GM03348 (cell line): ENCODE measurements at regions not wholly inside any gene's neighbourhood (a gene's known extent, or its start where the extent isn't known, plus 50 kb on each side); places are given as distances from the start of the nearest gene placed in this dataset.
"Not testable (repeated sequence)": the region's sequence is repeated elsewhere in the genome, so short reads cannot be mapped to it uniquely, and the experiment has no call there.

Experiments
- DNase-seq: peaks from one replicate; pipeline ENCODE4 v3.0.0; 2012; ENCODE audit warnings: low spot score

GRCh38 chr1:189646066-189646465, 831.6 kb downstream of the BRINP3 start:
- DNase-seq: no peak

DNA sequence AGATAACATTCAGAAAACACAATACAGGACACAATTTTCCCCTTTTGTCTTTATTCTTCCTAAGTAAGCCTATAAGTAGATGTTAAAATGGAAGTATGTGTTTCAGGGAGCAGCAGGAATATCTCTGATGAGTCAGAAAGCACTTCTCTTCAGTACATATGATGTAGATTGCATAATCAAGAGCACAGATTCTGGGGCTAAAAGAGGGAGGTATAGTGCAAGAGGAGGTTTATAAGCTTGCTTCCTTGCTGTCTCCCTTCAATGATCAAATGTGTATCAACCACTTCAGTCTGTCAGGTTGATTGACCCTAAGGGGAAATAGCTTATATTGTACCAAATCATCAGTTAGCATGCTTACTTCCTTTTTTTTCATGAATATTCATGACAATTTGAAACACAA, 822.8 kb downstream of the BRINP3 start:
- no peak for DNase-seq

GRCh38 chr1:189656628-189657530, 820.8 kb downstream of the BRINP3 start:
- no peak for DNase-seq

- DNase-seq: no peak
Observed at GRCh38 chr1:189657715-189658114, 819.9 kb downstream of the BRINP3 start.

DNA sequence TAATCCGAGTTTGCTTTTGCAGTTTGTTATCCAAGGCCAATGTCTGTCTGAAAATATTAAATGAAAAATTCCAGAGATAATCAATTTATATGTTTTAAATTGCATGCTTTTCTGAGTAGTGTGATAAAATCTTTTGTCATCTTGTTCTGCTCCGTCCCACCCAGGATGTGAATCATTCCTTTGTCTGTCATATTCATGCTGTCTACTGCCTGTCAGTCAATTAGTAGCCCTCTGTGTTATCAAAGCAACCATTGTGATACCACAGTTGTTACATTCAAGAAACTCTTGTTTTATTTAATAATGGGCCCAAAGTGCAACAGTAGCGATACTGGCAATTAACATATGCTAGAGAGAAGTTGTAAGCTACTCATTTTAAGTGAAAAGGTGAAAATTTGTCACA, 819.3 kb downstream of the BRINP3 start:
- DNase-seq: no peak

DNA sequence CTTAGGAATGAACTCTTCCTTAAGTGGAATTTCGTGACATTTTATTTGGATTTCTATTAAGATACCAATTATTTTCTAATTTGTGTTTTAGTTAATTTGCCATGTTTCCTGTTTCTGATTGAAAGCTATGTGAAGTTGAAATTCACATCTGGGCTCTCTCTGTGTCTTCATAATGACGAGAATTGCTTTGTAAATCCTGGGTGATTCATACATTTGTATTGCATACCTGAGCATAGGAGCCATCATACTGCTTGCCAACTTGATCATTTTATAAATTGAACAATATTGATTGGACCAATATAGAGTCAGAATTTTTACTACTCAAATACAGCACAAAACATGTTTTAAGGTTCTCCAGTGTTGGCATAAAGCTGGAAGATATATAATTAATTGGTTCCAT, 817.9 kb downstream of the BRINP3 start:
- DNase-seq: no peak

DNA sequence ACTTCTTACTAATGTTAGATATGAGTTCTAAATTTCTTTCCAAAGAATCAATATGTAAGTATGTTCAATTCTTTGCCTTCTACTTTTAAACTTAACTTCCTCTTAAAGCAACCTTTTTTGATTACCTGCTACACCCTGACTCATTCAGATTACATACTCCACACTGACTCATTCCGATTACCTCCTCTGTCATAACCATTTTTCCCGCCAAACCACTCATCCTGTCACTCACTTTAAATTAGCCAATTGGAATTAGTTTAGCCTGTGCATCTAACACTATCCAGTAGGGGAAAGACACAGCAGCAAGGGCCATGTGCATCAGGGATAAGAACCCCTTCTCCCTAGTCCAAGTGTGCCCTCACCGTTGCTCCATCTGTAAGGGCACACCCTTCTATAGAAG, 815.5 kb downstream of the BRINP3 start:
- no peak for DNase-seq

GRCh38 chr1:189669846-189670245, 807.8 kb downstream of the BRINP3 start:
- DNase-seq: no peak

- DNase-seq: no peak
Observed at GRCh38 chr1:189673217-189673616, 804.4 kb downstream of the BRINP3 start.

- DNase-seq: no peak
Observed at GRCh38 chr1:189675712-189676244, 801.9 kb downstream of the BRINP3 start.

- DNase-seq: no peak
Observed at GRCh38 chr1:189678779-189679178, 798.9 kb downstream of the BRINP3 start.

GRCh38 chr1:189681252-189681919, 796.3 kb downstream of the BRINP3 start:
- no peak for DNase-seq

GRCh38 chr1:189682591-189682990, 795.1 kb downstream of the BRINP3 start:
- DNase-seq: no peak

- DNase-seq: no peak
Observed at GRCh38 chr1:189686288-189686687, 791.4 kb downstream of the BRINP3 start.

GRCh38 chr1:189693140-189693539, 784.5 kb downstream of the BRINP3 start:
- no peak for DNase-seq

GRCh38 chr1:189696297-189696696, 781.4 kb downstream of the BRINP3 start:
- no peak for DNase-seq

DNA sequence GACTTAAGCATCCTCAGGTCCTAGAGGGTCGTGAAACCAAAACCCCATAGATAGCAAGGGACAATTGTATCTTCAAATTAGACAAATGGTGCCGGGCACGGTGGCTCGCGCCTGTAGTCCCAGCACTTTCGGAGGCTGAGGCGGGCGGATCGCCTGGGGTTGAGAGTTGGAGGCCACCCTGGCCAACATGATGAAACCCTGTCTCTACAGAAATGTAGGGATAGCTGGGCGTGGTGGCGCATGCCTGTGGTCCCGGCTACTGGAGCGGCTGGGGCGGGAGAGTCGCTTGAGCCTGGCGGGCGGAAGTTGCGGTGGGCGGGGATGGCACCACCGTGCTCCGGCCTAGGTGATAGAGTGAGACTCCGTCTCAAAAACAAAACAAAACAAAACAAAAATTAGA, 780.6 kb downstream of the BRINP3 start:
- no peak for DNase-seq

- DNase-seq: no peak
Observed at GRCh38 chr1:189701606-189702005, 776.1 kb downstream of the BRINP3 start.

- no peak for DNase-seq
Observed at GRCh38 chr1:189706594-189706993, 771.1 kb downstream of the BRINP3 start.

GRCh38 chr1:189708674-189709073, 769.0 kb downstream of the BRINP3 start:
- DNase-seq: no peak

DNA sequence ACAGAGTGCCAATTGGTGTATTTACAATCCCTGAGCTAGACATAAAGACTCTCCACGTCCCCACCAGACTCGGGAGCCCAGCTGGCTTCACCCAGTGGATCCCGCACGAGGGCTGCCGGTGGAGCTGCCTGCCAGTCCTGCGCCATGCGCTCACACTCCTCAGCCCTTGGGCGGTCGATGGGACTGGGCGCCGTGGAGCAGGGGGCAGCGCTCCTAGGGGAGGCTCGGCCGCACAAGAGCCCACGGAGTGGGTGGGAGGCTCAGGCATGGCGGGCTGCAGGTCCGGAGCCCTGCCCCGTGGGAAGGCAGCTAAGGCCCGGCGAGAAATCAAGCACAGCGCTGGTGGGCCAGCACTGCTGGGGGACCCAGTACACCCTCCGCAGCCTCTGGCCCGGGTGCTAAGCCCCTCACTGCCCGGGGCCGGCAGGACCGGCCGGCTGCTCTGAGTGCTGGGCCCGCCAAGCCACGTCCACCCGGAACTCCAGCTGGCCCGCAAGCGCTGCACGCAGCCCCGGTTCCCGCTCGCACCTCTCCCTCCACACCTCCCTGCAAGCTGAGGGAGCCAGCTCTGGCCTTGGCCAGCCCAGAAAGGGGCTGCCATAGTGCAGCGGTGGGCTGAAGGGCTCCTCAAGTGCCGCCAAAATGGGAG, 759.4 kb downstream of the BRINP3 start:
- DNase-seq: not testable (repeated sequence)

- no peak for DNase-seq
Observed at GRCh38 chr1:189726806-189727205, 750.9 kb downstream of the BRINP3 start.

DNA sequence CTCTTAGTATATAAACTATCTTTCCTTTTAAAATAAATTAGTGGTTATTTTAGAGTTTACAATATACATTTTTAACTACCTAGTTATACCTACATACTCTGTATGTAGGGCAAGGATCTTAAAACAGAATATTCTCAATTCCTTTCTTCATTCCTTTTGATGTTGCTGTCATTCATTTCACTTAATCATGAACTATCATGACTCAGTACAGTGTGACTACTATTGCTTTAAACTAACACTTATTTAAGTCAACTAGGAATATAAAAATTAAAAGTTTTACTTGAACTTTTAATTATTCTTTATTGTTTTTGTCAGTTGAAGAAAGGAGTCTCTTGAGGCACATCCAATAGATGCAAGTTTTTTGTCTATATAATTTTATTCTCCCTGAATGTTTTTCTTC, 726.4 kb downstream of the BRINP3 start:
- DNase-seq: no peak
